ENCODE measurements at regions not wholly inside any gene's neighbourhood (a gene's known extent, or its start where the extent isn't known, plus 50 kb on each side); places are given as distances from the start of the nearest gene placed in this dataset.

DNA sequence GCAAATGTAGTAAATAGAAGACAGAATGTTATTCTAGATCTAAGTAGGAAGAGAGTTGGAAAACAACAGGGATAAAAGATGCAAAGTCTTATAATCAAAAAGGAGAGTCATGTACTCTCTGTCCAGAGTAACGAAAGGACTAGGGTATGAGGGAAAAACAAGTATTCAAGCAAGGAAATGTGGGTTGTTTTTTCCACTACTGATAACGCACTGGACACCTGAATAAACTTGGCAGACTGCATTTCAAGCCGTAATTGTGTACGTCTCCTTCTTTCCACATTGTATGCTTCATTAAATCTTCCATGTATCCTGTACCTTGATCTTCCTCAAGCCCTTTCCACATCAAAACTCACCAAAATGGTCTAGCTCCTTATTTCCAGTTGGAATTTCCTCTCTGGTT, 420.6 kb downstream of the ZEB2 start:
- H3K4me3 ChIP-seq, result no peak overlapping the region
- H3K36me3 ChIP-seq, result no peaks in the 10 kb centered on the region
- no peaks in the 10 kb centered on the region for H3K27me3 ChIP-seq
- no peak for DNase-seq (ENCODE audit: low spot score)
- TF ChIP-seq, protein P1, sequence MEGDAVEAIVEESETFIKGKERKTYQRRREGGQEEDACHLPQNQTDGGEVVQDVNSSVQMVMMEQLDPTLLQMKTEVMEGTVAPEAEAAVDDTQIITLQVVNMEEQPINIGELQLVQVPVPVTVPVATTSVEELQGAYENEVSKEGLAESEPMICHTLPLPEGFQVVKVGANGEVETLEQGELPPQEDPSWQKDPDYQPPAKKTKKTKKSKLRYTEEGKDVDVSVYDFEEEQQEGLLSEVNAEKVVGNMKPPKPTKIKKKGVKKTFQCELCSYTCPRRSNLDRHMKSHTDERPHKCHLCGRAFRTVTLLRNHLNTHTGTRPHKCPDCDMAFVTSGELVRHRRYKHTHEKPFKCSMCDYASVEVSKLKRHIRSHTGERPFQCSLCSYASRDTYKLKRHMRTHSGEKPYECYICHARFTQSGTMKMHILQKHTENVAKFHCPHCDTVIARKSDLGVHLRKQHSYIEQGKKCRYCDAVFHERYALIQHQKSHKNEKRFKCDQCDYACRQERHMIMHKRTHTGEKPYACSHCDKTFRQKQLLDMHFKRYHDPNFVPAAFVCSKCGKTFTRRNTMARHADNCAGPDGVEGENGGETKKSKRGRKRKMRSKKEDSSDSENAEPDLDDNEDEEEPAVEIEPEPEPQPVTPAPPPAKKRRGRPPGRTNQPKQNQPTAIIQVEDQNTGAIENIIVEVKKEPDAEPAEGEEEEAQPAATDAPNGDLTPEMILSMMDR (IDR thresholded peaks at IDR 0.05), result no peak
- no peak overlapping the region for H3K27ac ChIP-seq
- H3K9me3 ChIP-seq, result peaks cover 0 to 2% of the 10 kb centered on the region in 2 donors
- H3K4me1 ChIP-seq, result no peaks in the 10 kb centered on the region

DNA sequence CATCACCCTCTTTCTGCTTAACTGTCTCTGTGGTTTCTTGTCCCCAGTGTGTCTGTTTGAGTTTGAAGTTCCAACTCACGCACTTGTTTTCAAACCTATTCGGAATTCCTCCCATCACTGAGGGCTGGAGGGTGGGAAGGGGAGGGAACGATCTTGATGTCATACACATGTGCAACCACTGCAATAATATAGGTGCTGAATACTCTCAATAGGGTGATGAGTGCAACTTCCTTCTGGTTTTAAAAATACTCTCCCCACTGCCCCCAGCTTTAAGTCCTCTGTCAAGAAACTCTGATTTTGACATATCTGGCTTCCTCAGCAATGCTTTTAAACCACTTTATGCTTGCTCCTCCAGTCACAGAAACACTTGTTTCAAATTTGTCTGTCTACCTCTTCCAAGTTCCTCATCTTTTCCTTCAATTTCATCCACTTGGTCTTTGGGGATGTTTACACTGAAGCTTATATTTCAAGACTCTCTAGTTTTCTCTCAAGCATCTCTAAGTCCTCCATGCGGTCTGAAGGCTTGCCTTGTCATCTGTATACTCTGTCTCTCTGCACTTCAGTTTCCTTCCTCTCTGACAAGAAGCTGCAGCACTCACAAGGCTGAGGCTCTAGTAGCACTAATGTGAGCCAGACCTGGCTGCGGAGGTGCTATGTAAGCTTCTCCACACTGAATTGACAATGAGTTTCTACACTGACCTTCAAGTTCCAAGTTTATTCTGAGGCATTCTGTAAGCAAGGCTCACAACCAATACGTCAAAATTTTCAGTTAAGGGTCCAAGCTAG, 422.3 kb downstream of the ZEB2 start:
- H3K27ac ChIP-seq, result no peak overlapping the region
- TF ChIP-seq, protein P1 (IDR thresholded peaks at IDR 0.05), result no peak

DNA sequence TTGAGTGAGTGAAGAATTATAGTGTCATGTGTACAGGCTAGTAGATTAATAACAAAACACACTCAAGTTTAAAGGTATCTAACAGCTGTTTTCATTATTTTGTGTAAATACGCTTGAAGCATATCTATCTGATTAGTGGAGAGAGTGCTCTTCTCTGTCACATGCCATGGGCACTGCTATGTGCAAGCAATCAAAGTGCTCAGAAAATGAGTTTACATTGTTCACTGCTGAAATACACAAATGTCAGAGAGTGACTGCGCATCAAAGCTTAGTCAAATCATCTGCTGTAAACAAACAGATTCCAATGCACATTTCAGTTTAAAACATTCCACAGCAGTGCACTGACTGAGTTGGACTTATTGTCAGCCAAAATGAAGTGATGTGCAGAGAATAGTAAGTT, 423.4 kb downstream of the ZEB2 start:
- Histone ChIP-seq H3K4me3 (no peak overlapping the region), H3K27me3 (no peaks in the 10 kb centered on the region), H3K4me1 (no peaks in the 10 kb centered on the region), H3K9me3 (no peaks in the 10 kb centered on the region), H3K27ac (no peak overlapping the region), H3K36me3 (no peaks in the 10 kb centered on the region)
- no peak for DNase-seq (ENCODE audit: low spot score)
- TF ChIP-seq, protein P1 (IDR thresholded peaks at IDR 0.05), result no peak

More for the DNA sequence above, 422.3 kb downstream of the ZEB2 start:
- no peaks in the 10 kb centered on the region for H3K27me3 ChIP-seq
- no peak overlapping the region for H3K4me3 ChIP-seq
- no peak for DNase-seq (ENCODE audit: low spot score)
- H3K36me3 ChIP-seq, result no peaks in the 10 kb centered on the region
- no peaks in the 10 kb centered on the region for H3K9me3 ChIP-seq
- no peaks in the 10 kb centered on the region for H3K4me1 ChIP-seq

DNA sequence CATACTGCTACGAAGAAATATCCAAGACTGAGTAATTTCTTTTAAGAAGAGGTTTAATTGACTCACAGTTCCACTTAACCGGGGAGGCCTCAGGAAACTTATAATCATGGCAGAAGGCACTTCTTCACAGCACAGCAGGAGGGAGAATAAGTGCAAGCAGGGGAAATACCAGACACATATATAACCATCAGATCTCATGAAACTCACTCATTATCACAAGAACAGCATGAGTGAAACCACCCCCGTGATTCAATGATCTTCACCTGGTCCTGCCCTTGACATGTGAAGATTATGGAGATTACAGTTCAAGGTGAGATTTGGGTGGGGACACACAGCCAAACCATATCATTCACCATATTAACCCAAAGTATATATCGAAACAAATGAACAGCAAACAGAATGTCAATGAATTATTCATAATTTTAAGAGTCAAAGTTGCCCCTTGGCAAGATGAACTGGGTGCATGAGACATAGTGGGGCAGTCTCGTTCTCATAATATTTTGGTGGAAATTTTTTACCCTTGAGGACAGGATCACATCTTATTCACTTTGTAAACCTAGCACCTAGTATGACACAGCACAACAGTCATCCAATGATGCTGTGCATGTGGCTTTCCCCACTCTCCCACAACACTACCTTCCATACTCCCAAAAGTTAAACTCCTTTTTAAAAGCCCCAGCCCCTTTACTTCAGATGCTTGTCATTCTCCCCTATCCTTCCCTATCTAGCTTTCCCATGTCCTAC, 425.3 kb downstream of the ZEB2 start:
- Histone ChIP-seq H3K27me3 (no peaks in the 10 kb centered on the region), H3K4me3 (no peak overlapping the region), H3K27ac (no peak overlapping the region), H3K9me3 (no peaks in the 10 kb centered on the region), H3K4me1 (no peaks in the 10 kb centered on the region), H3K36me3 (no peaks in the 10 kb centered on the region)
- DNase-seq (ENCODE audit: low spot score), result no peak
- TF ChIP-seq, protein P1 (IDR thresholded peaks at IDR 0.05), result no peak

DNA sequence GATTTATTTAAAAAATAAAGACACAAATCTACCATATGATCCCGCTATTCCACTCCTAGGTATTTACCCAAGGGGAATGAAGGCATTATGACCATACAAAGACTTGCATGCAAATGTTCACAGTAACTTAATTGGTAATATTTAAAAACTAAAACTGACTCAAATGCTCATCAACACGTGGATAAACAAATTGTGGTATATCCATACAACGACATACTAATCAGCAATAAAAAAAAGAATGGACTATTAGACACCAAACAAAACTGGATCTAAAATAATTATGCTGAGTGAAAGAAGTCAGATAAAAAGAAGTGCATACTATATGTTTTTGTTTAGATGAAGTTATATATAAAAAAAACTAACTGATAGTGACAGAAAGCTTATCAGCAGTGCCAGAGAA, 428.3 kb downstream of the ZEB2 start:
- TF ChIP-seq, protein P1 (IDR thresholded peaks at IDR 0.05), result no peak
- no peak for DNase-seq (ENCODE audit: low spot score)
- H3K4me1 ChIP-seq, result no peaks in the 10 kb centered on the region
- no peak overlapping the region for H3K27ac ChIP-seq
- no peaks in the 10 kb centered on the region for H3K27me3 ChIP-seq
- no peaks in the 10 kb centered on the region for H3K9me3 ChIP-seq
- no peaks in the 10 kb centered on the region for H3K36me3 ChIP-seq
- H3K4me3 ChIP-seq, result no peak overlapping the region
